HCT116 (cell line): ENCODE measurements at regions not wholly inside any gene's neighbourhood (a gene's known extent, or its start where the extent isn't known, plus 50 kb on each side); places are given as distances from the start of the nearest gene placed in this dataset.

Source experiments
- ATF3 ChIP-seq: IDR thresholded peaks from 2 replicates; pipeline ENCODE4 v1.6.1; 2012
- CTCF ChIP-seq, 3 experiments: fragments of 200-600 bp in 1 of 3; sonication (generic) in 1 of 3; IDR thresholded peaks in 2 of 3; conservative IDR thresholded peaks in 1 of 3; 2 replicates each; pipeline ENCODE4 v1.5.1; 2012 to 2017; ENCODE audit warnings: low read depth in 2 of 3, low read length in 2 of 3, antibody characterized with exemption in 1 of 3, borderline replicate concordance in 1 of 3, control low read depth in 1 of 3, mild to moderate bottlenecking in 1 of 3, mixed read lengths in 1 of 3, mixed run types in 1 of 3, moderate library complexity in 1 of 3; ENCODE audit not compliant: insufficient read depth in 1 of 3
- EZH2 ChIP-seq: fragments of 200-600 bp; sonication (generic); IDR thresholded peaks from 2 replicates; pipeline ENCODE4 v1.6.1; 2017; ENCODE audit warnings: antibody characterized with exemption, mixed run types
- JUND ChIP-seq: IDR thresholded peaks from 2 replicates; pipeline ENCODE4 v1.6.1; 2012
- MAX ChIP-seq: IDR thresholded peaks from 2 replicates; pipeline ENCODE4 v1.6.1; 2012
- POLR2A ChIP-seq: IDR thresholded peaks from 2 replicates; pipeline ENCODE4 v1.7.0; 2011; ENCODE audit warnings: borderline replicate concordance; ENCODE audit not compliant: insufficient read depth, insufficient read length; ENCODE audit errors: extremely low read depth
- POLR2AphosphoS5 ChIP-seq: IDR thresholded peaks from 2 replicates; pipeline ENCODE4 v1.6.1; 2011; ENCODE audit warnings: mild to moderate bottlenecking, low read depth, low read length, moderate library complexity
- SIN3A ChIP-seq: IDR thresholded peaks from 2 replicates; pipeline ENCODE4 v1.6.1; 2012; ENCODE audit warnings: low read depth
- SRF ChIP-seq: IDR thresholded peaks from 2 replicates; pipeline ENCODE4 v1.6.1; 2012; ENCODE audit warnings: low read depth
- ZNF274 ChIP-seq: fragments of 200-500 bp; sonication (Bioruptor generic); IDR thresholded peaks from 2 replicates; pipeline ENCODE4 v1.6.1; 2014; ENCODE audit warnings: mild to moderate bottlenecking, low read depth, low read length, inconsistent platforms

- TF ChIP-seq SIN3A (no peak), ATF3 (no peak), MAX (no peak), CTCF (IDR thresholded peaks at IDR 0.05 in 2 of 3, conservative IDR thresholded peaks at IDR 0.05 in 1 of 3; ENCODE audit: borderline replicate concordance in 1 of 3, insufficient read depth in 1 of 3, low read depth in 2 of 3, low read length in 2 of 3) (no peak), EZH2 (no peak), JUND (no peak), POLR2A (no peak), ZNF274 (no peak), POLR2AphosphoS5 (no peak), SRF (no peak)
Observed at GRCh38 chr2:116452651-116453050, 1361.8 kb upstream of the DDX18 start.
